NCI-H524 (cell line): ENCODE measurements at regions not wholly inside any gene's neighbourhood (a gene's known extent, or its start where the extent isn't known, plus 50 kb on each side); places are given as distances from the start of the nearest gene placed in this dataset.
"Not testable (repeated sequence)": the region's sequence is repeated elsewhere in the genome, so short reads cannot be mapped to it uniquely, and the experiment has no call there.

ENCODE experiments used
- DNase-seq, 2 experiments: peaks; one replicate each; lab custom pipeline; 2025; lab: John Stamatoyannopoulos, UW

DNA sequence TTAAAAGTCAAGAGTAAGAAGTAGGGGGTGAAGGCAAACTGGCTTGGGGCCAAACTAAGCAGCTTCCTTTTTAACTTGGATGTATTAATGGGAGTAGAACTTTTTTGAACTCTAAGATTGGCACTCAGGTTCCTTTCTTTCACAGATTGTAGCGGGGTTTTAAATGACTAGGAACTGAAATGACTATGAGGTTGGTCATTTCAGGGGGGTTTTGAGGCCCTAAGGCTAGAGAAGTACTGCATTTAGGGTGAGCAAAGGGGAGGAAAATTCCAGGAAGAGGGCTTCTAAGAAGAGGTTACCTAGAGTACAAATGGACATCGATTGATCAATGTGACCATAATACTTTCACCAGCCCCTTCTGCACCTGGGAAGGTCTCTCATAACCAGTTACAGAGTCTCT is 381.8 kb downstream of the MLLT3 start:
- DNase-seq: no peak

DNA sequence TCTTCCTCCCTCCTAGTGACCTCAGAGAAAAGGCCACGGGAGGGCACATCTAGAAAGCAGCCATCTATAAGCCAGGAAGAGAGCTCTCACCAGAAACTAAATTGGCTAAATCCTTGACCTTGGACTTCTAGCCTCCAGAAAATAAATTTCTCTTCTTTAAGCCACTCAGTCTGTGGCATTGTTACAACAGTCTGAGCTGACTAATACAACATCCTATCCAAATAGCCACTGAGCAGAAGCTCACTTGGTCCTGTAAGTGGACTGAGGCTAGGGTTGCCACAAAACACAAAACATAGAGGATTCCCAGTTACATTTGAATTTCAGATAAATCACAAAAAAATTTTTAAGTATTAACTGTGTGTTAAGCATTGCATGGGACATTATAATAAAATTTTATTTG is 383.4 kb downstream of the MLLT3 start:
- no peak for DNase-seq

DNA sequence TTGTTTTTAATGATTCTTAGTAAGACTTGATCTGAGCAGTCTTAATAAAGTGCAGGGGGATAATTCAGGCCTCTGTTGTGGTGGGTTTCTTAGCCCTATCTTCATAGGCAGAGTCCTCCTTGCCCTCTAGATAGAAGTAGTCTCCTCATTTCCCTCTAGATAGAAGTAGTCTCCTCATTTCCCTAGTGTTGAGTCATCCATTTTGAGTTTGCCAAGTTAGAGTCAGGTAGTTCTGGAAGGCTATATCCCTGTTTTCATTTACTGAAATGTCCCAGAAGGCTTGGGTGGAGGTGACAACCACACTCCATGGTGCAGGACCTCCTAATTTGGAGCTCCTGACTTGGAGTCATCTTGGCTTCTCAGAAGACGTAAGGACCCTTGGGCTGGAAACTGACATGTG is 384.6 kb downstream of the MLLT3 start:
- DNase-seq: no peak

DNA sequence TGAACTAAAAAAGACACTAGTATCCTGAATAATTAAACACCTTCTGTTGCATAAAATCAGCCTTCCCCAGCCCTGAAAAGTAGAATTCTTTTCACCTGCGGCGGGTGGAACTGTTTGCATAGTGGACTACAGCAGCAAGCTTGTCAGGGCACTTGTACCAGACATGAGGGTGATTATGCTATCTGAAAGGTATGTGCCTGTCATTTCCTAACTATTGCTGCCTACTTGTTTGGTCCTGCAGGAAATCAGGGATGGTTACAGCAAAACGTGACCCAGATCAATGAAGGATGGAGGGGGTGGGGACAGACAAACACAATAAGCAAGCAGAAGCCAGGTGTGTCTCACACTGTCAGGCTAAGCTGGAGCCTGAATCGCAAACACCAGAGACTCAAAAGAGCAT is 385.6 kb downstream of the MLLT3 start:
- no peak for DNase-seq

DNA sequence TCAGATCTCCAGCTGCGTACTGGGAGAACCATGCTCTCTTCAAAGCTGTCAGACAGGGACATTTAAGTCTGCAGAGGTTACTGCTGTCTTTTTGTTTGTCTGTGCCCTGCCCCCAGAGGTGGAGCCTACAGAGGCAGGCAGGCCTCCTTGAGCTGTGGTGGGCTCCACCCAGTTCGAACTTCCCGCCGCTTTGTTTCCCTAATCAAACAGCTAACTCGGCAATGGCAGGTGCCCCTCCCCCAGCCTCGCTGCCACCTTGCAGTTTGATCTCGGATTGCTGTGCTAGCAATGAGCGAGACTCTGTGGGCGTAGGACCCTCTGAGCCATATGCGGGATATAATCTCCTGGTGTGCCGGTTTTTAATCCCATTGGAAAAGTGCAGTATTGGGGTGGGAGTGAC is 387.1 kb downstream of the MLLT3 start:
- not testable (repeated sequence) for DNase-seq

DNA sequence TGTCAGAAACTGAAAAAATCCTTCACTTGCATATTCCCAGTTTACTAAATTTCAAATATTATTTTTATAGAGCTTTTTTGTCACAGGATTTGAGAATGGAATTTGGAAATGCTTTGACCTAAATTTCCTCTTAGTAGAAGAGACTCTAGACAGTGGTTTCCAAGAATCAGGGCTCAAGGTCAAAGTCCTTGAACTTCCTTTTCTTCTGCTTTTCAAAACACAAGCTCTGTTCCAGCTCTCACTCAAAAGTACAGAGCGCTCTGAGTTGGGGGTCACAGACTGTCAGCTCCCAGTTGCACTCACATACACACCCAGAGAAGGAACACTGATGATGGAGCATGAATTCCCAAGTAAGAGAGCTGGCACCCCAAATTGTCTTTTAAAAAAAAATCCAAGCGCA is 394.2 kb downstream of the MLLT3 start:
- DNase-seq: no peak

DNA sequence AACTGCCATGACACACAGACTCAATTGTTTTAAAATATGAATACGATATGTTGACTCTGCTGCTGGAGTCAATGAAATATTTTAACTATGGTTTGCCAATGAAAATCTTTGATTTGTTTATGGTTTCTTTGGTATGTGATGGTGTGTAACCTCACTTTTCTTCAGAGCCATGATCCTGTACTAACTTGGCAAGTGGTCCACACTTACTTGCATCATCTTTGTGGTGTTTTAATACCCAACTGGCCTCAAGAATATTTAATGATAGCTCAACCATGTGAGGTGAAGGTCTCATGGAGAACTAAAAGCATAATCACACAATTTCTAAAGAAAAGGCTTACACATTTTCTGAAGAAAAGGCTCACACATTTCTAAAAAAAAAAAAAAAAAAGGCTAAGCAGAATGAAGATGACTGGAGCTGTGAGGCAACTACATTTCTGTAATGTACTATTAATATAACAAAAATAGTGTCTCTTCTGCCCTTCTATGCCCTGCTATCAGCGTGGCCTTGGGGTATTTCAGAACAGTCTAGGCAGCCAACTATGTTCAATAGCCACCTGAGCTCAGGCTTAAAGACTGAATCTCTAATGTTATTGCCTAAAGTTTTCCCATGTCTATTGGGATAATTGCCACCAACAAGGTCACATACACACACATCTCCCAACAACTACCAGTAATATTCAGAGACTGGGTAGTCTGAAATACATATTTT is 395.0 kb downstream of the MLLT3 start:
- no peak for DNase-seq

DNA sequence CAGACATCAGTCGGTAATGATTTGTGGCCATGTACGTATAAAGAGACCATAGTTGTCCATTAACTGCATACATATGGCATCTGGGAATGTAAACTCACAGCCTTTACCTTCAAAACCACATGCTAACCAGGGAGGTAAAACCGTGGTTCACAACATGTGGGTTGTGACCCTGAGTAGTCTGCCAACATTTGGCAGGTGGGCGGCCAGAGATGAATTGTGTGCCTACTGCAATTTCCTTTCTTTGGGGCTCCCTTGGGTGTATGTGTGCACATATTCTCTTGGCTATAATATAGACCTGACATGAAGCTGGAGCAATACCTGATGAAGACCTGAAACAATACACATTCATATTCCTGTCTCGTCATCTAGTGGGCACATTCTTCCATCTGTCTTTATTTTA is 396.0 kb downstream of the MLLT3 start:
- no peak for DNase-seq

DNA sequence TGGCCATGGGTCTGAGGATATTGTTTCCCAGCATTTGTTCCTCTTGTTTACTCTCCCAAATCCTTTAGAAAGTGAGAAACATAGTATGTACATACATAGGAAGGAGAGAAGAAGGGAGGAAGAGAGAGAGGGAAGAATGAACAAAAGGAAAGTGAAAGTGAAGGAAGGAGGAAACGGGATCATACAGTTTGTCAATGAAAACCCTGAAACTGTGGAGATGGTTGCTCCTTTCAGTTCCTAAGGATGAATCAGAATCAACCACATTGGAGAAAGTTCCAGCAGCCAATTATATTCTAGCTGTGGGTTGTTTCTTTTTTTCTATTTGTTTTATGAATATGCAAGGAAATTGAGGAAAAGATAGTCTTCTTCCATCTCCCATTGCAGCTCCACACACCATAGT is 396.5 kb downstream of the MLLT3 start:
- no peak for DNase-seq

DNA sequence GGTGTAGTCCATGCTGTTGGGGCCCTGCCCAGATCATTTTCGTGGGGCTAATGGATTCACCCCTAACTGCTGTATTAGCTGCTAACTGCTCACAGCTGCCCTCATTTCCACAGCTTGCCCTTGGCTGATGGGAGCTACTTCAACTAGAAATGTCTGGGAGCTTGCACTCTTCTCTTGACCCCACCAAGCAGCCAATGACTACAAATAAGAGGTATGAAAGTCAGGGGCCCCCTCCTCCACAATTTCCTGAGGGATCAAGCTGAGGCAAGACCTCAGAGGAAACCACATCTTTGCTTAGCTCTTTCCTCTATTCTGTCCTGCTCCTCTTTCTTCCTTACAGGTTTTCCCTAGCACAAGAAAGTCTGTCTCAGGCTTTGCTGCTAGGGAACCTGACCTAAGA is 397.5 kb downstream of the MLLT3 start:
- no peak for DNase-seq

DNA sequence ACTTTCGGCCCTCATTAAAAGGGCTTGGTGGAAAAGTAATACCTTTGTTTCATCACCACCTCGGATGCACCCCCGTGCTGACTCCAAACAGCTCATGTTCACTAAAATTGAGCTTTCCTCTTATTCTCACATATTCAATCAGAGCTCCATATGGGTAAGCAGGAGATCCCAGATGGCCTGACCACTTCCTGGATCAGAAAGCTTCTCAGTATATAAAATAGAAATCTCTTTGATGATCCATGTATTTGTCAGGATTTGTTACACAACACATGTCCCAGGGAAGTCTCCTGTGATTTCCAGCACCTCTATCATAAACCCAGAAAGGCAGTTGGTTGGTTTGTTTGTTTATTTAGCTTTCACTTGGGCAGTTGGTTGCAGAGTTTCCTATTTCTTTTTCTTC is 402.0 kb downstream of the MLLT3 start:
- DNase-seq: peak in 1 of 2 experiments; percentile 73

DNA sequence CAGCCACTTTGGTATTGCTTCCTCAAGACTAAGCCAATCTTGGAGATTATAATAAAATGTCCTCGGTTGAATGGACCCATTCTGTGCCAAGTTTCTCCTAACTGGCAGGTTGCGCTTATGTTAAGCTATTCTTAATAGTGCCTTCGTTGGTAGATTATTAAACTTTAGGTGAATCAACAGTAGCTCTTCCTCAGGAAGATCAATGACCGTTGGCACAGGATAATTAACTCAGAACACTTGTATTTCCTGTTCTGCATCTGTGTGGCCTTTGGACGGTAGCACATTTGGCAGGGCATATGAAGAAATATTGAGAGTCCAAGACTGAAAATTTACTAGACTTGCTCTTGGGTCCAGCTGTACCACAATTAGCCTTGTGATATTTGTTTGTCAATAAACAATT is 402.9 kb downstream of the MLLT3 start:
- DNase-seq: no peak

DNA sequence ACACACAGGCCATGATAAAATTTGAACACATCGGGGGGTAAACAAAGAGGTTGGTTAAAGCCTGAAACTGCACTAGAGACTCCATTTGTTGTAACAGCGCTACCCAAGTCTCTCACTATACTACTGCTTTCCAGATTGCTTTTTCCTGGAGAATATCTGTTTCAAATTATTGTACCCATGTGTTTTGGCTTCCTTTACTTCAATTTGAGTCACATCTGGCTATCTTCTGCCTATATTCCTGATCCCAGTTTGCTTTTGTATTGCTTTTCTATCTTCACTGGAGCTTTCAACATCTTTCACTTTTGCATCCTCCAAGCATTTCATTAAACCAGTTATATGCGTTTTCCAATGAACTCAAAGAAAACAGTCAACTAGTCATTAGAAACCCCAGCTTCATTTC is 404.7 kb downstream of the MLLT3 start:
- no peak for DNase-seq

DNA sequence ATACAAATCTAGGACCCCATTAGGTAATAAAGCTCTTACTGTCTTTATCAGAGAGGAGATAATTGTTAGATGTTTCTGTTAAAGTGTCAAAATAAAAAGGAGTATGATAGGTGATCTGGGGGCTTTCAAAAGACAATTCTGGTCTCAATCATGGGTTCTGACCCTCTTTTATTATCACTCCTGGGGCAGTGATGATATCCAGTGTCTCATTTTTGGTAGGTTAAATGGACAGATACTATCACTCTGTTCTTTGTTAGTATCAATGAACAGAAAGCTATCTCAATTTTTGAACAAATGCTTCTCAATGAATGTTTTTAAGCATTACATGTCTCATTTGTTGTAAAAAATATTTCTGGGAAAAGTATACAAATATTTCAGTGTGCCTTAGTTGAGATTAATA is 405.9 kb downstream of the MLLT3 start:
- no peak for DNase-seq

DNA sequence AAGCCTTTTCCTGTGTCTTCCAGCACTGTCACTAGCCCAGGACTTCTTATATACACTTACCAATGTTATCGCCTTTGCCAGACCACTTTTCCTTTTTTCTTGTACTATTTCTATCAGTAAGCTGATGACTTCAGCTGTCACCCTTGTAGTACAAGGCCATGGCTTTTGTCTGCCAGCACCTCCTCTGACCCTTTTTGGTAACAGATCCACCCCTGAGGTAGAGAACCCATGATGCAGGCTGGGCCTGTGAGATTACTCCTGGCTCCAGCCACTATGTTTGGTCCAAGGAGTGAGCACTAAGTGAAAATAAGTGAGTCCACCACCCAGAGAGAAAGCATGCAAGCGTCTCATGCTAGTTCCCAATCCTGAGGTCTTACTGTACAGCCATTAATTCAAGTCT is 406.7 kb downstream of the MLLT3 start:
- DNase-seq: no peak

DNA sequence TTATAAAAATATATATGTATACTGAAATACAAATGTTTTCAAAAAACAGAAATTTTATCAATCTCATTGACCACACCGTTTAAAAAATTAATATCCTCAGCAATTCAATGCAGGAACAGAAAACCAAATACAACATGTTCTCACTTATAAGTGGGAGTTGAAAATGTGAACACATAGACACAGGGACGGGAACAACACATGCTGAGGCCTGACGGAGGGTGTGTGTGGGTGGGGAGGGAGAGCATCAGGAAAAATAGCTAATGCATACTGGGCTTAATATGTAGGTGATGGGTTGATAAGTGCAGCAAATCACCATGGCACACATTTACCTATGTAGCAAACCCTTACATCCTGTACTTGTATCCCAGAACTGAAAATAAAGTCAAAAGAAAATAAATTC is 409.5 kb downstream of the MLLT3 start:
- no peak for DNase-seq

DNA sequence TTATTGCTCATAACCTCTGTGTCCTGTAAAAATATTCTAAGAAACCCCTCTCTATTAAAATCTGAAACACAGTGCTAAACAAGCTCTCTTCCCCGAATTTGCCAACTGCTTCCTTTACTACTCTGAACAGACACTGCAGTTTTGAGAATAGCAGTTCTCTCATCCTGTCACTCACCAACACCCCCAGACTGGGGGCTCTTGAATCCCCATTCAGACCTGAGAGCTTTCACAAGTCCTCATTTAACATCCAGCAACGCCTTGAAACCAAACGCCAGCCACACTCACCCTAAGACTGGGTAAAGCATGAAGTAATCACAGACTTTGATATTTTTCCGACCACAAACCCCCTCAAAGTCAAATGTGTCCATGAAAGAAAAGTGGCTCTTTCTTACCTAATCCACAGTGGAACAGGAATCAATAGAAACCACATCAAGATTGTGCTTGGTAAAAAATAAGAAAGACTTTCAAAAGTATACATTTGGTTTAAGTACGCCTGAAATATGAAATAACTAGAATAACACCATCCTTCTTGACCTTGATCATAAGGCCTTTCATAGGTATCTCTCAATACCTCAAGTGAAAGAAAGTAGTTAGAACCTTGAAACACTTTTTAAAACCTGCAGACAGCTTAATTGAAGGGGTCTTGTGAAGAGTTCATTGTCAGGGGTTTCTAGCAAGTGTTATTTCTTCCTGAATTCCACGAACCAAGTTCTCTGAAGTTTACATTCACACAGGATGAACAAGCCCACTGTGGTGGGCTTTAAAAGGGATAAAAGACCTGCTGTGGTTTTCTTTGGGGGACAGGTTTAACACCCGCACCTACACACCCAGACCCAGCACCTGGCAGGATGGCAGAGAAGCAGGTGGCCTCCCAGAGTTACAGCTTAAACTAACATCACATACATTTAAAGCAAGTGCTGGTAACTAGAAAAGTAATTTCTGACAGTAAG is 412.6 kb downstream of the MLLT3 start:
- no peak for DNase-seq

DNA sequence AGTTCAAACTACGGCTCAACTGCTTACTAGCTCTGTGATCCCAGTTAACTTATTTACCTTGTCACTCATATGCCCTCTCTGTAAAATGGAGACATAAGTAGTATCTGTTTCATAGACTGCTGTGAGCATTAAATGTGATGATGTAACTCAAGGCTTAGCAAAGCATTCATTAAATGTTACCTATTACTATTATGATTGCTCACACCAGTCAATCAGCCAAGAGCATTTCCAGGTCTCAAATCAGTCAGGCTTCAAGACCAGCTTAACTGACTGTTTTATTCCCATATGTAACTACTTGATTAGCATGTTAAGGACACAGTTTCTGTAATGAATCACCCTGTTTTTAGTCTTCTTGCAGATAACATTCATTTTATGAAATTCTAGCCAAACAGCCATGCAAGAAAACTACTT is 413.3 kb downstream of the MLLT3 start:
- DNase-seq: no peak

DNA sequence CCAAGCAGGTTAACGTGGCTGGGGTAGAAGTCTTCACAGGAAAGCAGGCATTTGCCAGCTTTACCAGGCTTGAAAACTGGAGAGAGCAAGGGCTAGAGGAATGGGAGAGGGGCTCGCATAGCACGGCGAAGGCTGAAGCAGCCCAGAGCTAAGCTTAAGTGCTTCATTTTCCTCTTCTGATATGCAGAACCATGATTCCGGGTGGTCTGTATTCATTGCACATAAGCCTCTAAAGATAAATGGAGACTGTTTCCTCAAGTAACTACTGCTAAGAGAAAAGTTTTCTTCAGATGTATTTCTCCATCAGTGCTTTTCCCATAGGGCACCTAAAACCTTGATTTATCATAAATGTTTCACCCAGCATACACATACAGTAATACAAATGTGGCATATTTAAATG is 414.1 kb downstream of the MLLT3 start:
- DNase-seq: no peak

DNA sequence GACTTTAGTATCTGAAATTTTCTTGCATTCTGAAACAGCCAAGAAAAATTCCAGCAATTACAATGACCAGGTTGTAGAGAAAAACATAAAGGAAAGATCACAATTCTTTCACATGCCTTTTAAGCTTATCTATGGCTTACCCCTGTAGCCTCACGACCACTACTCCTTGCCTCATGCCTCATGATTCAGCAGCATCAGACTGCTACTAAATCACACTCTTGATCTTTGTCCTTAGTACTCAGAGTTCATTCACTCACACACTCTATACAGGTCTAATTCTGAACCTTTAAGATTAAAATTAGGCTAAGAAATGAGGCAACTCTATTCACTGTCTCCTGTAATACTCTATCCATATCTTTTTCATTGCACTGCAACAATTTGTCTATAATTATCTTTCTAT is 415.1 kb downstream of the MLLT3 start:
- no peak for DNase-seq

DNA sequence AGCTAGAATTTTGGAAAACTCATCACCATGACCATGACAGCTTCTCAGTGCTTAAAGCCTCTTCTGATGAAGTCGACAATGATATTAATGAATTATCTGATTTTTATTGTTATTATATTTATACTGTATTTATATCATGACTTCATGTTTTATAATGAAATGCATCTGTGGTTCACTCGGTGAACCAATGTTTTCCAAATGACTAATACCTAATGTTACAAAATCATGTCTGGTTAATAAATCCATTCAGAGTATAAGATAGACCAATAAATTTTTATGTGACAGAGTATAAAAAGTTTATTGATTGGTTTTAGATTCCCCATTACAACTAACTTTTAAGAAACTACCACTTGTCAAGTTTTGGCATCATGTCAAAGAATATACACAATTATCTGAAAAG is 416.5 kb downstream of the MLLT3 start:
- DNase-seq: no peak

DNA sequence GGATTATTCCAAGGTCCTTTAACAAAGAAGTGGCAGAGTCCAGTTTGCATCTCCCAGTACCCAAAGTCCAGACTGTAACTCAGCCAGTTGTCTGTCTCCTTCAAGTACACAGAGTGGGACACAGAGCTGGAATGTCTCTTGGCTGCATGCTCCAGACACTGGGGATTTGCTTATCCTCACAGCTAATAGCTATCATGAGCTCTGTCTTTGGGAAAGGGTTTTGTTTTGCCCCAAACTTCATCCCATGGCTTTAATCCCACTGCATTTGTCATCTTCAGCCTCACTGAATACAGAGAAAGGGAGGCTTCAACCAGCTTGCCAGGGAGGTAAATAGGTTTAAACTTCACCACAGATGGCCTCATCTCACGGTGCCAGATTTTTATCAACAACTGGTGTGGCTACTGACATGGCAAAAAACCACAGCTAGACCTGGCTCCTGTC is 412.2 kb upstream of the SLC24A2 start:
- DNase-seq: peak in 1 of 2 experiments; percentile 46

DNA sequence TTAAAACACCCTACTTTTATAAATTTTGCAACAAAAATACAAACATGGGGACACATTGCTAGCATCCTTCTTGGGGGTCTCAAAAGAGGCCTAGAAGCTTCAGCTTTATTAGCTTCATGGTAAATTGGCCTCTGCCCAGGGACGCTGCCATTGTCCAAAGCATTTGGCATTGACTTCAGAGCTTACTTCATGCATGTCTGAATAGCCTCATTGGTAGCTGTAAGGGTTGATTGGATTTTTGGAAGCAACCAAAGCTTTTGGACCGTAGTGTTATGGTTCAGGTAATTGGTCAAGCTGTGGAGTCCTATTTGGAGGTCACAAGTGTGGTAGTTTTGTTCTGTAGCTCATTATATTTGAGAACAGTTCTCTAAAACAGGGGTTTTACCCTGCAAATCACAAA is 411.7 kb upstream of the SLC24A2 start:
- no peak for DNase-seq
